B cell (primary cell): ENCODE measurements at regions not wholly inside any gene's neighbourhood (a gene's known extent, or its start where the extent isn't known, plus 50 kb on each side); places are given as distances from the start of the nearest gene placed in this dataset.

Experiments used
- EZH2 ChIP-seq: IDR thresholded peaks from 2 replicates; pipeline ENCODE4 v1.6.1; 2012; ENCODE audit warnings: borderline replicate concordance, low read depth, mild to moderate bottlenecking, moderate library complexity, low read length; ENCODE audit not compliant: insufficient read depth, poor library complexity, severe bottlenecking
- TF ChIP-seq, protein P1 (sequence below): fragments of 200-600 bp; IDR thresholded peaks from one replicate; pipeline ENCODE4 v1.8.0; 2022; ENCODE audit warnings: antibody characterized with exemption, mild to moderate bottlenecking

DNA sequence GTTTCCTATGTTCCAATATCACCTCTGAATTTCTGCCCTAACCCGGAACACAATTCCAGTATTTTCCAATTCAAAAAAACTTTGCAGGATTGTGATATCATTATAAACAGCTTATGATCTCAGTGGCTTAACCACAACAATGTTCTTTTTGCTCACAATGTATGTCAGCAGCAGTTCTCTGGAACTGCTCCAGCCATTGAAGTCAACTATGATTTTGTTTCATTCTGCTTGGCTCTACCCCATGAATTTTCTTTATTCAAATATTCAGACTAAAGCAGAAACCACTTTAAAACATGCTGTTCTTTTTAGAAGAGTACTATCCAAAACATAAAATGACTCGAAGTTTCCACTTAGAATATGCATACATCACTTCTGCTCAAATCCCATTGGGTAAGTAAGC is 1611.1 kb downstream of the ARAP2 start:
- TF ChIP-seq, protein P1, sequence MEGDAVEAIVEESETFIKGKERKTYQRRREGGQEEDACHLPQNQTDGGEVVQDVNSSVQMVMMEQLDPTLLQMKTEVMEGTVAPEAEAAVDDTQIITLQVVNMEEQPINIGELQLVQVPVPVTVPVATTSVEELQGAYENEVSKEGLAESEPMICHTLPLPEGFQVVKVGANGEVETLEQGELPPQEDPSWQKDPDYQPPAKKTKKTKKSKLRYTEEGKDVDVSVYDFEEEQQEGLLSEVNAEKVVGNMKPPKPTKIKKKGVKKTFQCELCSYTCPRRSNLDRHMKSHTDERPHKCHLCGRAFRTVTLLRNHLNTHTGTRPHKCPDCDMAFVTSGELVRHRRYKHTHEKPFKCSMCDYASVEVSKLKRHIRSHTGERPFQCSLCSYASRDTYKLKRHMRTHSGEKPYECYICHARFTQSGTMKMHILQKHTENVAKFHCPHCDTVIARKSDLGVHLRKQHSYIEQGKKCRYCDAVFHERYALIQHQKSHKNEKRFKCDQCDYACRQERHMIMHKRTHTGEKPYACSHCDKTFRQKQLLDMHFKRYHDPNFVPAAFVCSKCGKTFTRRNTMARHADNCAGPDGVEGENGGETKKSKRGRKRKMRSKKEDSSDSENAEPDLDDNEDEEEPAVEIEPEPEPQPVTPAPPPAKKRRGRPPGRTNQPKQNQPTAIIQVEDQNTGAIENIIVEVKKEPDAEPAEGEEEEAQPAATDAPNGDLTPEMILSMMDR = no peak
- TF ChIP-seq EZH2 = no peak
